Endothelial cell (in vitro differentiated cells): ENCODE measurements at regions not wholly inside any gene's neighbourhood (a gene's known extent, or its start where the extent isn't known, plus 50 kb on each side); places are given as distances from the start of the nearest gene placed in this dataset.

Experiments
- DNase-seq: peaks from one replicate; pipeline ENCODE4 v3.0.0; 2021; ENCODE audit warnings: low spot score
- H3K27ac Mint-ChIP-seq: one replicate; pipeline ENCODE4 v1.8.0; 2021; ENCODE audit warnings: mixed read lengths, inconsistent platforms; ENCODE audit not compliant: unreplicated experiment
- H3K27me3 Mint-ChIP-seq: one replicate; pipeline ENCODE4 v1.8.0; 2021; ENCODE audit warnings: mild to moderate bottlenecking, moderate library complexity, mixed read lengths, inconsistent platforms; ENCODE audit not compliant: unreplicated experiment
- H3K36me3 Mint-ChIP-seq: one replicate; pipeline ENCODE4 v1.8.0; 2021; ENCODE audit warnings: mild to moderate bottlenecking, low read depth, mixed read lengths, inconsistent platforms; ENCODE audit not compliant: unreplicated experiment
- H3K4me1 Mint-ChIP-seq: one replicate; pipeline ENCODE4 v1.8.0; 2021; ENCODE audit warnings: mild to moderate bottlenecking, mixed read lengths, inconsistent platforms; ENCODE audit not compliant: unreplicated experiment
- H3K4me3 Mint-ChIP-seq: one replicate; pipeline ENCODE4 v1.8.0; 2021; ENCODE audit warnings: mild to moderate bottlenecking, mixed read lengths, inconsistent platforms; ENCODE audit not compliant: unreplicated experiment
- H3K9me3 Mint-ChIP-seq: one replicate; pipeline ENCODE4 v1.8.0; 2021; ENCODE audit warnings: mixed read lengths, inconsistent platforms; ENCODE audit not compliant: unreplicated experiment
- CTCF ChIP-seq: fragments of 200-600 bp; sonication (generic); IDR thresholded peaks from one replicate; pipeline ENCODE4 v1.5.0; 2021; ENCODE audit warnings: antibody characterized with exemption; ENCODE audit not compliant: unreplicated experiment

- Mint-ChIP-seq H3K9me3 (no peaks in the 10 kb centered on the region), H3K27ac (no peak overlapping the region), H3K4me3 (no peak overlapping the region), H3K27me3 (peaks cover 1% of the 10 kb centered on the region), H3K4me1 (no peaks in the 10 kb centered on the region), H3K36me3 (no peaks in the 10 kb centered on the region)
- no peak for TF ChIP-seq CTCF
- no peak for DNase-seq
Observed at GRCh38 chr9:80127920-80128319, 556.2 kb downstream of the TLE4 start.

- Mint-ChIP-seq H3K9me3 (no peaks in the 10 kb centered on the region), H3K36me3 (no peaks in the 10 kb centered on the region), H3K4me3 (no peak overlapping the region), H3K4me1 (no peaks in the 10 kb centered on the region), H3K27ac (no peak overlapping the region), H3K27me3 (peaks cover 1% of the 10 kb centered on the region)
- no peak for DNase-seq
- TF ChIP-seq CTCF = no peak
Observed at GRCh38 chr9:80125731-80126264, 554.0 kb downstream of the TLE4 start.

- Mint-ChIP-seq H3K4me3 (no peak overlapping the region), H3K9me3 (peaks cover 6% of the 10 kb centered on the region), H3K27ac (no peak overlapping the region), H3K36me3 (no peaks in the 10 kb centered on the region), H3K4me1 (no peaks in the 10 kb centered on the region), H3K27me3 (peaks cover 3% of the 10 kb centered on the region)
- DNase-seq = no peak
- no peak for TF ChIP-seq CTCF
Observed at GRCh38 chr9:80117031-80117430, 545.3 kb downstream of the TLE4 start.

- TF ChIP-seq CTCF = no peak
- no peak for DNase-seq
Observed at GRCh38 chr9:80114241-80114640, 542.5 kb downstream of the TLE4 start.

GRCh38 chr9:80107931-80108660 is 536.3 kb downstream of the TLE4 start:
- H3K36me3 Mint-ChIP-seq = no peaks in the 10 kb centered on the region
- TF ChIP-seq CTCF = no peak
- no peaks in the 10 kb centered on the region for H3K9me3 Mint-ChIP-seq
- H3K27ac Mint-ChIP-seq = no peak overlapping the region
- H3K4me3 Mint-ChIP-seq = no peak overlapping the region
- DNase-seq = no peak
- no peaks in the 10 kb centered on the region for H3K4me1 Mint-ChIP-seq
- peaks cover 1% of the 10 kb centered on the region for H3K27me3 Mint-ChIP-seq

More at GRCh38 chr9:80114241-80114640, 542.5 kb downstream of the TLE4 start:
- peaks cover 3% of the 10 kb centered on the region for H3K27me3 Mint-ChIP-seq
- peaks cover 6% of the 10 kb centered on the region for H3K9me3 Mint-ChIP-seq
- no peaks in the 10 kb centered on the region for H3K36me3 Mint-ChIP-seq
- no peak overlapping the region for H3K4me3 Mint-ChIP-seq
- H3K4me1 Mint-ChIP-seq = no peaks in the 10 kb centered on the region
- H3K27ac Mint-ChIP-seq = no peak overlapping the region
